ENCODE measurements at regions not wholly inside any gene's neighbourhood (a gene's known extent, or its start where the extent isn't known, plus 50 kb on each side); places are given as distances from the start of the nearest gene placed in this dataset.

- no peaks in the 10 kb centered on the region for H3K27me3 ChIP-seq
- WGBS, 2 donors = 66 to 89% methylated on average over 1 of the region's 1 CpG
- H3K27ac ChIP-seq = no peak overlapping the region
- intact Hi-C loops (cut with DNase I) = no loop called here
- no peaks in the 10 kb centered on the region for H3K9me3 ChIP-seq
- TF ChIP-seq POLR2A (IDR thresholded peaks at IDR 0.05) (no peak), CTCF (IDR thresholded peaks at IDR 0.05) (no peak)
- H3K4me3 ChIP-seq (replicated peaks in 1 of 3) = no peak overlapping the region
- H3K36me3 ChIP-seq = no peaks in the 10 kb centered on the region
- H3K4me1 ChIP-seq = no peaks in the 10 kb centered on the region
- no peak for DNase-seq
These were observed 143.6 kb upstream of the SLITRK3 start for GRCh38 chr3:165339753-165340152.

GRCh38 chr3:165336786-165337185 lies 140.6 kb upstream of the SLITRK3 start:
- H3K27me3 ChIP-seq = no peaks in the 10 kb centered on the region

More at GRCh38 chr3:165336786-165337185, 140.6 kb upstream of the SLITRK3 start:
- no peak for TF ChIP-seq POLR2A (IDR thresholded peaks at IDR 0.05)
- Histone ChIP-seq H3K4me1 (no peaks in the 10 kb centered on the region), H3K27ac (no peak overlapping the region), H3K9me3 (no peaks in the 10 kb centered on the region), H3K4me3 (replicated peaks in 1 of 3) (no peak overlapping the region), H3K36me3 (no peaks in the 10 kb centered on the region)
- intact Hi-C loops (cut with DNase I) = no loop called here
- DNase-seq = no peak
- 67 to 91% methylated on average over 1 of the region's 1 CpG for WGBS, 2 donors

All from thyroid gland (tissue), 4 donors.